Common myeloid progenitor, CD34-positive (primary cell): ENCODE measurements at regions not wholly inside any gene's neighbourhood (a gene's known extent, or its start where the extent isn't known, plus 50 kb on each side); places are given as distances from the start of the nearest gene placed in this dataset.

ENCODE experiments used
- CTCF ChIA-PET: fragments of 350-600 bp; sonication (Branson Sonifier 250); formaldehyde crosslinking; loops from one replicate; lab custom pipeline; 2021; ENCODE audit warnings: antibody characterized with exemption; lab: Charles Lee
- POLR2A ChIA-PET: fragments of 350-600 bp; sonication (Branson Sonifier 250); formaldehyde crosslinking; loops from one replicate; lab custom pipeline; 2021; ENCODE audit warnings: antibody characterized with exemption; lab: Charles Lee
- DNase-seq, 3 donors: peaks; one replicate each; pipeline versions ENCODE4 v3.0.0 to v3.0.0-alpha.2; 2013
- H3K27ac ChIP-seq, 2 experiments: 1 replicate in 1 of 2; 2 replicates in 1 of 2; pipeline ENCODE4 v1.7.0; 2013; ENCODE audit warnings: inconsistent platforms in 2 of 2, low read length in 2 of 2, mild to moderate bottlenecking in 2 of 2, low read depth in 1 of 2, moderate library complexity in 1 of 2; ENCODE audit not compliant: severe bottlenecking in 2 of 2, insufficient read depth in 1 of 2, poor library complexity in 1 of 2
- H3K27me3 ChIP-seq, 5 experiments: replicated peaks in 2 of 5; 1 replicate in 3 of 5; 2 replicates in 2 of 5; pipeline versions ENCODE4 v1.6.1 to v1.7.0; 2013; ENCODE audit warnings: low read length in 4 of 5, mild to moderate bottlenecking in 2 of 5, moderate library complexity in 2 of 5, inconsistent platforms in 1 of 5; ENCODE audit not compliant: insufficient read depth in 5 of 5, control insufficient read depth in 4 of 5
- H3K36me3 ChIP-seq, 4 experiments: 1 replicate in 2 of 4; 2 replicates in 2 of 4; pipeline versions ENCODE4 v1.6.1 to v1.7.0; 2013; ENCODE audit warnings: low read length in 3 of 4, control low read depth in 1 of 4, mild to moderate bottlenecking in 1 of 4; ENCODE audit not compliant: control insufficient read depth in 4 of 4, insufficient read depth in 4 of 4
- H3K4me1 ChIP-seq, 4 experiments: 1 replicate in 3 of 4; 2 replicates in 1 of 4; pipeline versions ENCODE4 v1.6.1 to v1.7.1; 2013; ENCODE audit warnings: low read length in 3 of 4, mild to moderate bottlenecking in 3 of 4, control low read depth in 1 of 4, inconsistent platforms in 1 of 4, moderate library complexity in 1 of 4; ENCODE audit not compliant: control insufficient read depth in 4 of 4, insufficient read depth in 4 of 4; ENCODE audit errors: control extremely low read depth in 1 of 4
- H3K4me3 ChIP-seq, 7 experiments: 1 replicate in 4 of 7; 2 replicates in 3 of 7; pipeline versions ENCODE4 v1.5.1 to v1.7.0; 2013; ENCODE audit warnings: mild to moderate bottlenecking in 7 of 7, low read length in 6 of 7, moderate library complexity in 6 of 7, inconsistent platforms in 2 of 7, low read depth in 2 of 7, control low read depth in 1 of 7; ENCODE audit not compliant: insufficient read depth in 4 of 7, control insufficient read depth in 1 of 7; ENCODE audit errors: extremely low read depth in 1 of 7
- H3K9me3 ChIP-seq, 5 experiments: 1 replicate in 4 of 5; 2 replicates in 1 of 5; pipeline versions ENCODE4 v1.6.1 to v1.7.1; 2013; ENCODE audit warnings: low read length in 4 of 5, mild to moderate bottlenecking in 2 of 5, inconsistent platforms in 1 of 5, low read depth in 1 of 5, moderate library complexity in 1 of 5; ENCODE audit not compliant: control insufficient read depth in 4 of 5, insufficient read depth in 2 of 5; ENCODE audit errors: control extremely low read depth in 1 of 5
- whole genome bisulfite sequencing: methylation state at CpG from one replicate; pipeline ENCODE4 v1.1.5; 2013; ENCODE audit not compliant: insufficient coverage; 5-methylcytosine and 5-hydroxymethylcytosine counted together

- Histone ChIP-seq H3K36me3 (no peaks in the 10 kb centered on the region), H3K27me3 (no peaks in the 10 kb centered on the region), H3K27ac (no peak overlapping the region), H3K4me3 (no peak overlapping the region), H3K4me1 (no peaks in the 10 kb centered on the region), H3K9me3 (peaks cover 0 to 5% (median 0%) of the 10 kb centered on the region in 5 experiments)
- DNase-seq: no peak
- ChIA-PET CTCF (no interaction called here), POLR2A (no interaction called here)
Observed at GRCh38 chr18:22689712-22690111, 243.4 kb upstream of the RBBP8 start.

DNA sequence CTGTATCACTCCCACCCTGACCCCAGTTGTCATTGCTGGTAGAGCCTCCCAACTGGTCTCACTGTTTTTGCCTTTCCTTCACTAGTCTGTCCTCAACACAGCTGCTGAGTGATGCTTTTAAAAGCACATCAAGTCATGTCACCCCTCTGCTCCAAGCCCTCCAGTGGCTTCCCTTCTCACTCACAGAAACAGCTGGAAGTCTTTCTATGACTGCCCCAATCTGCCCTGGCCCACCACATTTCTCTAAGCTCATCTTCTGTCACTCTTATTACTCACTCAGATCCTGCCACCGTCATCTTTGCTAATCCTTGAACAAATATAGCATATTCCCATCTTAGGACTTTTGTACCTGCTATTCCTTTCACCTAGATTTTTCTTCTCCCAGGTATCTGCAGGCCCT is 242.6 kb upstream of the RBBP8 start:
- Histone ChIP-seq H3K9me3 (peaks cover 0 to 5% (median 0%) of the 10 kb centered on the region in 5 experiments), H3K27me3 (no peaks in the 10 kb centered on the region), H3K4me3 (no peak overlapping the region), H3K36me3 (no peaks in the 10 kb centered on the region), H3K27ac (no peak overlapping the region), H3K4me1 (no peaks in the 10 kb centered on the region)
- ChIA-PET CTCF (interaction anchor here (1.4 kb wide), 1 partner anchor 13 kb away, joined by 3 read pairs; no protein-coding TSS in a partner anchor), POLR2A (no interaction called here)
- no peak for DNase-seq
- 100% methylated on average over 1 of the region's 1 CpG for WGBS

- Histone ChIP-seq H3K4me3 (no peak overlapping the region), H3K27me3 (peaks cover 0 to 3% (median 0%) of the 10 kb centered on the region in 5 experiments), H3K27ac (no peak overlapping the region), H3K36me3 (no peaks in the 10 kb centered on the region), H3K9me3 (peaks cover 0 to 3% (median 0%) of the 10 kb centered on the region in 5 experiments), H3K4me1 (no peaks in the 10 kb centered on the region)
- POLR2A ChIA-PET: no interaction called here
- CTCF ChIA-PET: interaction anchor here (1.0 to 1.4 kb wide), 2 partner anchors 12 kb away, joined by 3 read pairs; no protein-coding TSS in a partner anchor
- WGBS: 100% methylated on average over 1 of the region's 2 CpGs
- no peak for DNase-seq
Observed at GRCh38 chr18:22691946-22692710, 241.0 kb upstream of the RBBP8 start.

- Histone ChIP-seq H3K9me3 (no peaks in the 10 kb centered on the region), H3K4me3 (no peak overlapping the region), H3K27ac (no peak overlapping the region), H3K4me1 (no peaks in the 10 kb centered on the region), H3K27me3 (peaks cover 0 to 3% (median 0%) of the 10 kb centered on the region in 5 experiments), H3K36me3 (no peaks in the 10 kb centered on the region)
- POLR2A ChIA-PET: no interaction called here
- DNase-seq: no peak
- WGBS: 100% methylated on average over 4 of the region's 8 CpGs
- CTCF ChIA-PET: no interaction called here
Observed at GRCh38 chr18:22694954-22695353, 238.2 kb upstream of the RBBP8 start.

DNA sequence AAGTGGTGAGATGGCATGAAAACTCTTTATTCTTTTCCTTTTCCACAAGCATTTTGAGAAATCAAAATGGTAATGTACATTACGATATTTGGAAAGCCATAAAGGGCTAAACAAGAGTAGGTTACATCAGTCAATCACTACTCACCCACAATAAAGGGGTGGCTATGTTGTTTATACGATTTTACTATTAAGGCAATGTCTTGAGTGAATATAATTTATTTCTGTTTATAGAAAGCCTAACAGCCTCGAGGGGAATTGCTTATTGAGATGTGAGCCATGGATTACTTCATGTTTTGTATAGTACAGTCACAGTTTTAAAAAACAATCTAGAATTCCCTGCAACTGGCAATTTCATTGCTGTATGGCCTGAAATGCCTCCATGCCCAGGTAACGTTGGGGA is 237.5 kb upstream of the RBBP8 start:
- CTCF ChIA-PET: no interaction called here
- no peak overlapping the region for H3K27ac ChIP-seq

DNA sequence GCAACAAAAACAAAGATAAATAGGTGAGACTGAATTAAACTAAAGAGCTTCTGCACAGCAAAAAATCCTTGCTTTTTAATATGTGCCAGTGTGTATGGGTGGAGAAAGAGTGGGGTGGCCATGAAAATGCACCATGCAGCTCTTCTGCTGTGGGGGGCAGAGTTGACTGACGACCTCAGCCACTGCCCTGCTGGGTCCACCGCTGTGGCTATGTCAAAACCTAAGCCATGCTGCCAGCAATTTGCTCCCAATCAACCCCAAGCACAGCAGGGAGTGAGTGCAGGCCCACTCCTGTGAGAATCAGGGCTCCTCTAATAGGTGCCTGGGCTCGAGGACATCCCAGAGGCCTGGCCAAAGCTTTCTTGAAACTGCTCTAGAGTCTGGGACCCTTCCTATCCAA is 235.6 kb upstream of the RBBP8 start:
- no peak for DNase-seq
- no peak overlapping the region for H3K4me3 ChIP-seq
- 78% methylated on average over 3 of the region's 3 CpGs for WGBS
- H3K9me3 ChIP-seq: no peaks in the 10 kb centered on the region
- ChIA-PET CTCF (no interaction called here), POLR2A (no interaction called here)
- no peak overlapping the region for H3K27ac ChIP-seq
- H3K4me1 ChIP-seq: no peaks in the 10 kb centered on the region
- H3K27me3 ChIP-seq: peaks cover 0 to 3% (median 0%) of the 10 kb centered on the region in 5 experiments
- H3K36me3 ChIP-seq: no peaks in the 10 kb centered on the region

More for the DNA sequence above, 237.5 kb upstream of the RBBP8 start:
- H3K4me3 ChIP-seq: no peak overlapping the region
- no peaks in the 10 kb centered on the region for H3K36me3 ChIP-seq
- H3K4me1 ChIP-seq: no peaks in the 10 kb centered on the region
- 100% methylated on average over 1 of the region's 4 CpGs for WGBS
- peaks cover 0 to 3% (median 0%) of the 10 kb centered on the region in 5 experiments for H3K27me3 ChIP-seq
- POLR2A ChIA-PET: no interaction called here
- H3K9me3 ChIP-seq: no peaks in the 10 kb centered on the region
- no peak for DNase-seq

GRCh38 chr18:22698711-22699110 is 234.4 kb upstream of the RBBP8 start:
- WGBS: 80% methylated on average over 1 of the region's 1 CpG
- ChIA-PET POLR2A (no interaction called here), CTCF (no interaction called here)
- H3K9me3 ChIP-seq: no peaks in the 10 kb centered on the region
- H3K27me3 ChIP-seq: peaks cover 0 to 3% (median 0%) of the 10 kb centered on the region in 5 experiments
- H3K27ac ChIP-seq: no peak overlapping the region
- H3K4me3 ChIP-seq: no peak overlapping the region
- no peak for DNase-seq
- H3K4me1 ChIP-seq: no peaks in the 10 kb centered on the region
- H3K36me3 ChIP-seq: no peaks in the 10 kb centered on the region
